HS-5 (cell line): ENCODE measurements at regions not wholly inside any gene's neighbourhood (a gene's known extent, or its start where the extent isn't known, plus 50 kb on each side); places are given as distances from the start of the nearest gene placed in this dataset.

Source experiments
- DNase-seq: peaks from one replicate; pipeline ENCODE4 v3.0.0-alpha.2; 2012; ENCODE audit warnings: low read depth

DNA sequence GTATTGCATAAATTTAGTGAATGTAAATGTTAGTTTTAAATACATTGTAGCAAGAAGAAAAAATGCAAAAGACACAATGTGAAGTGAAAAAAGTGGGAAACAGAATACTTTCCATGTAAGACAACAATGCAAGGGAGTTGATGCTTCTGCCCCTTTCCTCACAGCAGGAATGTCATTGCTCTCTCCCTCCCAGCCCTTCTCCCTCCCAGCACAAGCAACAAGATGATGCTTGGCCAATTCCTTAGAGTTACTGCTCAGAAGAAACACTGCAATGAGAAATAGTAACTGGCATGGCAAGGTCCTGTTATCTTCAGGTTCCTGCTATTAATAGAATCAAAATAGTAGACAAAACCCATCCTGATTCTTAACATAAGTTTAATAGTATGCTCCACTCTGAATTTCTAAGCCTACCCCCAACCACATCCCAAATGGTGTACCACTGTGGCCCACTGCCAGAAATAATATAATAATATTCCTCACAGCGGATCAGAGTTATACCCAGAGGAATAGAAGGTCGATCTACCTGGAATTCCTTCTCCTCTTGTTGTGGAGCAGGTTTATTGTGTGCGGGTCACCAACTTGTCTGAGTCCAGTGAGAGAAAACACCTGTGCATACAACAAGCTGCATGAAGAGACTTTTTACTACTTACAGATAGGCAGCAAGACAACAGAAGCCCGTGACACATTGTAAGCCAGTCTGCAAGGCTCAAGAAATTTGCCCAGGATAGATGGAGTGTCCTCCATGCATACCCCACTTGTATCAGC lies 69.8 kb upstream of the SLC7A11 start:
- DNase-seq = no peak

DNA sequence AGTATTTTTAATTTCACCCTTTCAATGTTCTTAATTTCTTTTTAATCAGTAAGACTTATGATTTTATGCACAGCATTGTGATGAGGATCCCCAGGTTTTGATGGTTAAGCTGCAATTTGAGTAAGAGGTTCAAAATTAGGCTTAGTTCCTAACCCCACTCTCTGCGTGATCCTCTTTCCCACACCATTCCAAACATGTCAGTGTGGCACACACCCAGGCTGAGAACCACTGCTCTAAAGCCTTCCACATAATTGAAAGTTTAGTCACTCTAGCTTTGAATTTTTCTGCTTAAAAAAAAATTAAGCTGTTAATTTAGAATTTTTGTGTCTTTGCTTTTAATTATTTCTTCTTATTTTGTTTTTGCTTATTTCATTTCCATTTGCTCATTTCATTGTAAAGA lies 68.8 kb upstream of the SLC7A11 start:
- peak; percentile 6 for DNase-seq

DNA sequence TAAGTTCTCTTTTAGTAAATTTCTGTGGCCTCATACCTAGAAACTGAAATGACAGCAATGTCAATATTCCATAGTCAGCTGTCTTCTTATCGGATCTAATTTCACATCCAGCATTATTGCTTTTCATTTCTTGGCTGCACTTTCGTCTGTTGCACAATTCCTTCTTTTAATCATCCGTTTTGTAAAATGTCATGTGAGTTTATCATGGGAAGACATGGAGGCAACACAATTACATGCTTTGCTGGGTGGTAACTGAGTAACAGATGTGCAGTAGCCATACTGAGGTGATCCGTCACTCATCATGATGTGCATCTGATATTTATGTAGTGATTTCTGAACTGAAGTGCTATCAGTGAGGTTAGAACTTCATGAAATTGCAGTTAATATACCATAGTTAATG lies 68.3 kb upstream of the SLC7A11 start:
- DNase-seq = no peak

- no peak for DNase-seq
Observed at GRCh38 chr4:138308356-138308755, 66.2 kb upstream of the SLC7A11 start.

DNA sequence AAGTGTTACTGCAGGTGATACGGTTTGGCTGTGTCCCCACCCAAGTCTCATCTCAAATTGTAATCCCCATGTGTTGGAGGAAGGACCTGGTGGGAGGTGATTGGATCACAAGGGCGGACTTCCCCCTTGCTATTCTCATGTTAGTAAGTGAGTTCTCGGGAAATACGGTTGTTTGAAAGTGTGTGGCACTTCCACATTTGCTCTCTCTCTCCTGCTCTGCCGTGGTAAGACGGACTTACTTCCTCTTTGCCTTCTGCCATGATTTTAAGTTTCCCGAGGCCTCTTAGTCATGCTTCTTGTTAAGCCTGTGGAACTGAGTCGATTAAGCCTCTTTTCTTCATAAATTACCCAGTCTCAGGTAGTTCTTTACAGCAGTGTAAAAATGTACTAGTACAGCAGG lies 65.2 kb upstream of the SLC7A11 start:
- DNase-seq = no peak

DNA sequence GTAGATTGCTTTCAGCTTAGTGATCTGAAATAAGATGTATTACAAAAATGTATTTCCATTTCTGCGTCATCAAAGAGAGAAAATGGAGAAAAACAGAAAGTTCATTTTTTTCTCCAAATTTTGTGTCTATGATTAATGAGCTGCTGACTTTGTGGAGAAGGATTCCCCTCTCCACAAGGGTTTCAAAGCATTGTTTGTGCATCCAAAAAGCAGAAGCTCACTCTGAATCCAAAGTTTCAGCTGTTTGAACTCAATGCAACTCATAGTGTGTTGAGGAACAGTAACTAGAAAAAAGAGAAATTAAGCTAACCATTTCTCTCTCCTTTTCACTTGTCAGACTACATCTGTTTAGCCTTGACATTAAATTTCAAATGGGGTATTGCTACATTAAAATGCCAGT lies 62.9 kb upstream of the SLC7A11 start:
- DNase-seq = no peak

DNA sequence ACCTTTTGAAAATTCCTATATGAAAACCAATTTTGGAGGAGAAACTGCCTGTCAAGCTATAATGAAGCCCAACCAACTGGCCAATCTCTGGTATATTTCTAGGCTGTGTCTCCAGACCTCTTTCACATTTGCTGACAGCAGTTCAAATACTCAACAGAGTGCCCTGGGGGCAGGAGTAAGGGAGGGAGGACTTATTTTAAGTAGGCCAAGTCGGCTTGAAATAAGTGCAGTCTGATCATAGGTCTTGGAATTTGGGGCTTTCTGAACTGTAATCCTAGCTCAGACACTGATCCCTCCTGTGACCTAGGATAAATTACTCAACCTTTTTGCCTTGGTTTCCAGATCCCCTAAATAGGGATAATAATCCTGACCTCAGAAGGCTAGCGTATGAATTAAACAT lies 59.4 kb upstream of the SLC7A11 start:
- no peak for DNase-seq

GRCh38 chr4:138300616-138301015 lies 58.5 kb upstream of the SLC7A11 start:
- no peak for DNase-seq

DNA sequence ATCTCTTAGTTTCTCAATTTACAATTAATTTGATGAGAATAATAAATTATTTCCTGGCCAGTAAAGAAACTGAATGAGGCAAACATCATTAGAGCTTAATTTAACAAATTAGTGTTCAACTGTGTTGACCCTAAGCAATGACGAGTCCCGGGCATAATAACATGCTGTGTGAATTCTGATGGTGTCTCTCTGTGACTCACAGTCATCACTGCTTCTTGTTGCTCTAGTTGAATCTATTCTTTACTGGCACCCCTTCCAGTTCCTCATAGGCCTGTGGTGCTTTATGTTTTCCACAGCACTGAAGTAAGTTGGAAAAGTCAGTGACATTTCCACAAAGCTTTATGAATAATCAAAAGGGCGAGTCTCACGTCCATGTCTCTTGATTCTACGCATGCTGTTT lies 57.7 kb upstream of the SLC7A11 start:
- no peak for DNase-seq

- no peak for DNase-seq
Observed at GRCh38 chr4:138298866-138299265, 56.7 kb upstream of the SLC7A11 start.

DNA sequence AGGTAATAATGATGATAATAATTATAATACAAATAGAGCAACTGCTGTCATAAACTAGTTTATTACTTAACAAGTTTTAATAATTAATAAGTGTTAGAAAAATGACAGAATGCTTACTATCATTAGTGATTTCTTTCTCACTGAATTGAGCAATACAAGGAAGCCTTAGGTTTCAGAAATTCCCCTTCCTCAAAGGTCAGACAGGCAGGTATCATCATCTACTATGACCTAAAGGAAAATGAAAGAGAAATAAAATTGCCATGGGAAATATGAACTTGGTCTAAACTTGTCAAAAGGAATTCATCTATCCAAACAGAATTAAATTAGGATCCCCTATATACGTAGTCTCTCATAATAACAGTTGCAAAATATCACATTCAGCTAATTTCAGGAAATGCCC lies 56.3 kb upstream of the SLC7A11 start:
- no peak for DNase-seq

DNA sequence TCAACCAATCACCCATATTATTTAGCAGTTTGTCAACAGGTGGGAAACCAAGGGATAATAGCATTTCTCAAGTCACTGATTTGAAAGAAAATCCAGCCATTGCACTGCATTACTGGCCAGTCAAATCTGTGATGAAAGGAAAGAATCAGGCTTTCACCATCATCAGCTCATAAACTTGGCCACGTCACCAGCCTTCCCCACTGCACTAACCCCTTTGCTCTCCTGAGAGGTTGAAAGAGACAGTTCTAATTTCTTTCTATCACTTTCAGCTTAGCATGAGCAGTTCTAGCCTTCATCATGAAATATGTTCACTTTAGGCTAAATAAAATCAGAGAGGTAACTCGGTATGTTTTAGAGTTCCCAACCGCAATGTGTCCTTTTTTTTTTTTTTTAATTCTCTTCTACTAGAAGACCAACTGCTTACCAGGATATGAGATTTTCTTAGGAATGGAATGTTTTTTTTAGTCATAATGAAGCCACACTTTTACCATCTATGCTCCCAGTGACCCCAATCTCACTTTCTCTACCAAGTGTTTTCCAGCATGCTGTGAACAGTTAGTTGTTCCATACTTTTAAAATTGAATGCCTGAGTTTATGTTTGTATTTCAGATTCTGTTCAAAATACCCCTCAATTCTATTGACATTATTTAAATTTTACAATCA lies 55.7 kb upstream of the SLC7A11 start:
- no peak for DNase-seq

- DNase-seq = no peak
Observed at GRCh38 chr4:138292321-138292720, 50.2 kb upstream of the SLC7A11 start.
